Bronchial epithelial cell (primary cell): ENCODE measurements at regions not wholly inside any gene's neighbourhood (a gene's known extent, or its start where the extent isn't known, plus 50 kb on each side); places are given as distances from the start of the nearest gene placed in this dataset.
A peak's percentile ranks its signal among the peaks of the same experiment; 100 is the strongest.

Source experiments
- DNase-seq: peaks from one replicate; pipeline ENCODE4 v3.0.0-alpha.2; 2010; ENCODE audit warnings: low read depth
- FAIRE-seq: peaks from 2 replicates; lab custom pipeline; 2011; peaks lifted over from hg19 to GRCh38; lab: Jason Lieb, UNC
- H3K27me3 ChIP-seq: 2 replicates; pipeline ENCODE4 v1.5.1; 2011; ENCODE audit warnings: low read length; ENCODE audit not compliant: control insufficient read depth, insufficient read depth
- H3K36me3 ChIP-seq: 2 replicates; pipeline ENCODE4 v1.5.1; 2011; ENCODE audit warnings: low read length; ENCODE audit not compliant: control insufficient read depth, insufficient read depth
- H3K4me3 ChIP-seq: 2 replicates; pipeline ENCODE4 v1.5.1; 2011; ENCODE audit warnings: mild to moderate bottlenecking, low read depth, low read length, control low read depth
- CTCF ChIP-seq: IDR thresholded peaks from 2 replicates; pipeline ENCODE4 v1.5.1; 2011; ENCODE audit warnings: mild to moderate bottlenecking, moderate library complexity, low read length, control low read depth, inconsistent platforms; ENCODE audit not compliant: insufficient read depth, severe bottlenecking

DNA sequence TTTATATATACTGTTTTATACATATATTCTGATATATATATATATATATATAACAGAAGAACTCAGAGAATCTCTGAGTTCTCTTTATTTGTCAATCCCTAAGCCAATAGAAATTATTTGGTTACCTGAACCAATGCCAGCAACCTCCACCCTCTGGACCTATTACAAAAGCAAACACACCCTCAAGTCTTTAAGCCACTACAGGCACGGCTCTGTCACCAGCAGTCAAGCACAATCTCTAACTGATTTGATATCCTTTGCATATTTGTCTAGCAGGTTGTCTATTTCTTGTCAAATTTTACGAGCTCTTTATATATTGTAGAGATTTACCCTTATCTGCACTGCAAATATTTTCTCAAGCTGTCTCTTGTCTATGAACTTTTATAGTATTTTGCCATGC lies 66.6 kb upstream of the TOPAZ1 start:
- Histone ChIP-seq H3K36me3 (no peaks in the 10 kb centered on the region), H3K27me3 (no peaks in the 10 kb centered on the region), H3K4me3 (no peak overlapping the region)
- FAIRE-seq (no peak), DNase-seq (no peak)
- TF ChIP-seq CTCF = no peak

DNA sequence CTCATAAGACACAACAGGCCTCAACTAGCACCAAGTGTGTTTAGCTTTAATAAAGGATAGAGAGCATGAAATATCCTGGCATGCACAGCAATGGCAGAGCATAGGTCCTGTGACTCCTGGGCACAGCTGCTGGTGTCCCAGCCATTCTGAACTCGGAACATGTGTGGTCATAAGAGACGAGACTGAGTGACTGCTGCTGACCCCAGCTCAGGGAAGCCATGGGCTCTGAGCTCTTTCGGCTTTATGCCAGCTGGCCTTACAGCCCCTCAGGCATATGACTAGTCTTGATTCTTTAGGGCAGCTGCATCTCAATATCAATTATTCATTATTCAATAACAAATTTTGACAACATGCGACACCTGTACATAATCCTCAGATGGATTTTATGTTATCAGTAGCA lies 62.4 kb upstream of the TOPAZ1 start:
- no peak for FAIRE-seq
- no peak for DNase-seq
- H3K4me3 ChIP-seq = no peak overlapping the region
- no peak for TF ChIP-seq CTCF
- H3K36me3 ChIP-seq = no peaks in the 10 kb centered on the region
- no peaks in the 10 kb centered on the region for H3K27me3 ChIP-seq

GRCh38 chr3:44184319-44184953 lies 57.2 kb upstream of the TOPAZ1 start:
- DNase-seq (no peak), FAIRE-seq (no peak)
- H3K4me3 ChIP-seq = no peak overlapping the region
- peaks cover 4% of the 10 kb centered on the region for H3K27me3 ChIP-seq
- H3K36me3 ChIP-seq = no peaks in the 10 kb centered on the region
- TF ChIP-seq CTCF = no peak

DNA sequence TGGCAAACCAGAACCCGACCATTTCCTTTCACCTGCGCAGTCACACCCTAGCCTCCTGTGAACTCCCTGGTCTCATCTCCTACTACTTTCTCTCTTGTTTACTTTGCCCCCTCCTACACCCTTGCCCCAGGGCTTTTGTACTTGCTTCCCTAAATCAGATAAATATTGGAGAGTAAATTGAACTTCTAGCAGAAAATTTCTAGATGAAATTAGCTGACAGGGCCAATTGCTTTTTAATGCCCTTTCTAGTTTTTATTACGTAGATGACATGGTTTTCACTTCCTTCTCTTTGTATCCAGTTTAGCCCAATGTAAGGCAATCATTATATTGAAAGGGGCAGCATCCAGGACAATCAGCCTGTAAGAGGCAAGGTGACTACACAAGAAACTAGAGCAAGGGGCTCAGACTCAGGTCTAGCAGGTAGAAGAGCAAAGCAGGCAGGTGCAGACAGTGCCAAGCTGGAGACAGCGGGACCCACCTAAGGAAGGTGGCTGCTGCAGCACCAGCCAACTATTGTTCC lies 56.2 kb upstream of the TOPAZ1 start:
- TF ChIP-seq CTCF = no peak
- FAIRE-seq (no peak), DNase-seq (no peak)
- H3K36me3 ChIP-seq = no peaks in the 10 kb centered on the region
- peaks cover 4% of the 10 kb centered on the region for H3K27me3 ChIP-seq
- no peak overlapping the region for H3K4me3 ChIP-seq

DNA sequence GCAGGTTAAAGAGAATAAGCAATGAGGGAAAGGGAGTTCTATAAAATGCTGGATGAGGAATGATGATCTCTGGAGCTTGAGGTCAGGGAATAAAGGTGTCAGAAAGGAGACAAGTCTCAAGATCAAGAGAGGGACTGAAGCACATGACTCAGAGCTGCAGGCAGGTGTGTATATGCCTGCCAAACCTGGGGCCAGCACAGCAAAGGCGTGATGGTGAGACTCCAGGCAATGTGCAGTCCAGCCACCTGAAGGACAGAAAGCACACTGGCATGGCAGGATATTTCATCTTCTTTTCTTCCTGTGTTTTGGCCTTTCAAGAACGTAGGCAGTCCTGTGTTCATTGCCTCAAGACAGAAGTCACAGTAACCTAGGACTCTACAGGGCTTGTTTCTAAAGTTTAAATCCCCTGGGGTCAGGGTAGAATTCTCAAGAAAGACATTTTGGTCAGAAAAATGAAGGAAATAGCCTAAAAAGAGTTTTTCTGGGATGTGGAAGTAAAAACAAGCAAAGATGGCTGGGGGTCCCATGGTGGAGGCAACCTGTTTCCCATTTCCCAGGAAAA lies 55.5 kb upstream of the TOPAZ1 start:
- no peak for TF ChIP-seq CTCF
- FAIRE-seq (peak; percentile 36), DNase-seq (no peak)
- H3K36me3 ChIP-seq = no peaks in the 10 kb centered on the region
- no peak overlapping the region for H3K4me3 ChIP-seq
- H3K27me3 ChIP-seq = peaks cover 4% of the 10 kb centered on the region
